ENCODE measurements at regions not wholly inside any gene's neighbourhood (a gene's known extent, or its start where the extent isn't known, plus 50 kb on each side); places are given as distances from the start of the nearest gene placed in this dataset.
"Not testable (repeated sequence)": the region's sequence is repeated elsewhere in the genome, so short reads cannot be mapped to it uniquely, and the experiment has no call there.

- DNase-seq: no peak
Measured at GRCh38 chr16:73131156-73131862, 83.4 kb upstream of the ZFHX3 start.

GRCh38 chr16:73129455-73129854 lies 81.5 kb upstream of the ZFHX3 start:
- no peak for DNase-seq

- DNase-seq: no peak
Measured at GRCh38 chr16:73126525-73126853, 78.6 kb upstream of the ZFHX3 start.

GRCh38 chr16:73125850-73126524 lies 78.1 kb upstream of the ZFHX3 start:
- no peak for DNase-seq

- no peak for DNase-seq
Measured at GRCh38 chr16:73124665-73125375, 76.9 kb upstream of the ZFHX3 start.

- no peak for DNase-seq
Measured at GRCh38 chr16:73124097-73124652, 76.2 kb upstream of the ZFHX3 start.

GRCh38 chr16:73122604-73123391 lies 74.9 kb upstream of the ZFHX3 start:
- DNase-seq: no peak

- DNase-seq: no peak
Measured at GRCh38 chr16:73116576-73116975, 68.6 kb upstream of the ZFHX3 start.

- no peak for DNase-seq
Measured at GRCh38 chr16:73113336-73113735, 65.4 kb upstream of the ZFHX3 start.

- no peak for DNase-seq
Measured at GRCh38 chr16:73108195-73108963, 60.5 kb upstream of the ZFHX3 start.

- no peak for DNase-seq
Measured at GRCh38 chr16:73107371-73107770, 59.4 kb upstream of the ZFHX3 start.

- no peak for DNase-seq
Measured at GRCh38 chr16:73106329-73107034, 58.6 kb upstream of the ZFHX3 start.

- DNase-seq: no peak
Measured at GRCh38 chr16:73101568-73101967, 53.6 kb upstream of the ZFHX3 start.

- not testable (repeated sequence) for DNase-seq
Measured at GRCh38 chr16:73099601-73100000, 51.7 kb upstream of the ZFHX3 start.
